ENCODE measurements at regions not wholly inside any gene's neighbourhood (a gene's known extent, or its start where the extent isn't known, plus 50 kb on each side); places are given as distances from the start of the nearest gene placed in this dataset.

GRCh38 chr7:125375942-125376341 is 446.3 kb upstream of the POT1 start:
- TF ChIP-seq POLR2AphosphoS5 (IDR thresholded peaks at IDR 0.05) (no peak), CTCF (IDR thresholded peaks at IDR 0.05) (no peak)
